ENCODE measurements at regions not wholly inside any gene's neighbourhood (a gene's known extent, or its start where the extent isn't known, plus 50 kb on each side); places are given as distances from the start of the nearest gene placed in this dataset.

GRCh38 chr13:109913186-109913585, 126.8 kb upstream of the IRS2 start:
- in situ Hi-C loops (cut with MboI; ENCODE audit: low pct_ligation_motif_present in 1 of 4, low pct_unique_long_range_greater_than_20kb in 1 of 4, low sequenced_read_pairs in 3 of 4) = no loop called here
- intact Hi-C loops (cut with DNase I; ENCODE audit: low total_unique reads) = no loop called here
- no peaks in the 10 kb centered on the region for H3K36me3 ChIP-seq
- no peaks in the 10 kb centered on the region for H3K4me1 ChIP-seq
- no peak for TF ChIP-seq EP300 (IDR thresholded peaks at IDR 0.05; ENCODE audit: low read depth)
- TF ChIP-seq POLR2A (IDR thresholded peaks at IDR 0.05) = no peak
- TF ChIP-seq POLR2AphosphoS5 (IDR thresholded peaks at IDR 0.05) = no peak
- no peak for TF ChIP-seq CTCF (IDR thresholded peaks at IDR 0.05)
- no peaks in the 10 kb centered on the region for H3K27me3 ChIP-seq
- H3K27ac ChIP-seq = no peak overlapping the region
- H3K4me3 ChIP-seq = no peak overlapping the region
- DNase-seq = no peak
- no peaks in the 10 kb centered on the region for H3K9me3 ChIP-seq
- 50 to 60% methylated on average over 1 of the region's 1 CpG for WGBS, 2 donors (ENCODE audit: low coverage in 1 of 2)

- H3K4me1 ChIP-seq = no peaks in the 10 kb centered on the region
- H3K4me3 ChIP-seq = no peak overlapping the region
- intact Hi-C loops (cut with DNase I; ENCODE audit: low total_unique reads) = no loop called here
- WGBS, 2 donors (ENCODE audit: low coverage in 1 of 2) = 74 to 85% methylated on average over 3 to 5 of the region's 5 CpGs
- no peak for TF ChIP-seq POLR2A (IDR thresholded peaks at IDR 0.05)
- TF ChIP-seq EP300 (IDR thresholded peaks at IDR 0.05; ENCODE audit: low read depth) = no peak
- TF ChIP-seq POLR2AphosphoS5 (IDR thresholded peaks at IDR 0.05) = no peak
- no peak for TF ChIP-seq CTCF (IDR thresholded peaks at IDR 0.05)
- no peaks in the 10 kb centered on the region for H3K36me3 ChIP-seq
- DNase-seq = no peak
- H3K27ac ChIP-seq = no peak overlapping the region
- no peaks in the 10 kb centered on the region for H3K9me3 ChIP-seq
- no peaks in the 10 kb centered on the region for H3K27me3 ChIP-seq
- in situ Hi-C loops (cut with MboI; ENCODE audit: low pct_ligation_motif_present in 1 of 4, low pct_unique_long_range_greater_than_20kb in 1 of 4, low sequenced_read_pairs in 3 of 4) = no loop called here
Measured at GRCh38 chr13:109910194-109910593, 123.8 kb upstream of the IRS2 start.

GRCh38 chr13:109906976-109907375, 120.6 kb upstream of the IRS2 start:
- in situ Hi-C loops (cut with MboI; ENCODE audit: low pct_ligation_motif_present in 1 of 4, low pct_unique_long_range_greater_than_20kb in 1 of 4, low sequenced_read_pairs in 3 of 4) = no loop called here

GRCh38 chr13:109904218-109904617, 117.8 kb upstream of the IRS2 start:
- 58 to 66% methylated on average over 4 of the region's 4 CpGs for WGBS, 2 donors (ENCODE audit: low coverage in 1 of 2)
- Histone ChIP-seq H3K9me3 (no peaks in the 10 kb centered on the region), H3K4me3 (no peak overlapping the region), H3K4me1 (no peaks in the 10 kb centered on the region), H3K27ac (no peak overlapping the region), H3K36me3 (no peaks in the 10 kb centered on the region), H3K27me3 (no peaks in the 10 kb centered on the region)
- DNase-seq = no peak
- TF ChIP-seq EP300 (IDR thresholded peaks at IDR 0.05; ENCODE audit: low read depth) (no peak), POLR2AphosphoS5 (IDR thresholded peaks at IDR 0.05) (no peak), POLR2A (IDR thresholded peaks at IDR 0.05) (no peak)
- intact Hi-C loops (cut with DNase I; ENCODE audit: low total_unique reads) = no loop called here
- in situ Hi-C loops (cut with MboI; ENCODE audit: low pct_ligation_motif_present in 1 of 4, low pct_unique_long_range_greater_than_20kb in 1 of 4, low sequenced_read_pairs in 3 of 4) = no loop called here

More at GRCh38 chr13:109906976-109907375, 120.6 kb upstream of the IRS2 start:
- H3K4me1 ChIP-seq = no peaks in the 10 kb centered on the region
- intact Hi-C loops (cut with DNase I; ENCODE audit: low total_unique reads) = no loop called here
- no peaks in the 10 kb centered on the region for H3K9me3 ChIP-seq
- no peaks in the 10 kb centered on the region for H3K27me3 ChIP-seq
- TF ChIP-seq EP300 (IDR thresholded peaks at IDR 0.05; ENCODE audit: low read depth) = no peak
- WGBS, 2 donors (ENCODE audit: low coverage in 1 of 2) = 65% methylated on average over 3 of the region's 3 CpGs
- H3K4me3 ChIP-seq = no peak overlapping the region
- H3K36me3 ChIP-seq = no peaks in the 10 kb centered on the region
- no peak for DNase-seq
- H3K27ac ChIP-seq = no peak overlapping the region

- Histone ChIP-seq H3K9me3 (no peaks in the 10 kb centered on the region), H3K4me3 (no peak overlapping the region), H3K4me1 (no peaks in the 10 kb centered on the region), H3K27ac (no peak overlapping the region), H3K36me3 (no peaks in the 10 kb centered on the region), H3K27me3 (no peaks in the 10 kb centered on the region)
- intact Hi-C loops (cut with DNase I; ENCODE audit: low total_unique reads) (no loop called here), in situ Hi-C loops (cut with MboI; ENCODE audit: low pct_ligation_motif_present in 1 of 4, low pct_unique_long_range_greater_than_20kb in 1 of 4, low sequenced_read_pairs in 3 of 4) (no loop called here)
- DNase-seq = no peak
- TF ChIP-seq POLR2A (IDR thresholded peaks at IDR 0.05) = no peak
- TF ChIP-seq POLR2AphosphoS5 (IDR thresholded peaks at IDR 0.05) = no peak
- no peak for TF ChIP-seq EP300 (IDR thresholded peaks at IDR 0.05; ENCODE audit: low read depth)
- TF ChIP-seq CTCF (IDR thresholded peaks at IDR 0.05) = no peak
- 81 to 92% methylated on average over 5 to 8 of the region's 8 CpGs for WGBS, 2 donors (ENCODE audit: low coverage in 1 of 2)
Measured at GRCh38 chr13:109900741-109901140, 114.4 kb upstream of the IRS2 start.

All from transverse colon (tissue), 4 donors.